CD4-positive, alpha-beta T cell treated with Interleukin-2 at 100 ng/mL for 4 hours (primary cell): ENCODE measurements at regions not wholly inside any gene's neighbourhood (a gene's known extent, or its start where the extent isn't known, plus 50 kb on each side); places are given as distances from the start of the nearest gene placed in this dataset.
"Not testable (repeated sequence)": the region's sequence is repeated elsewhere in the genome, so short reads cannot be mapped to it uniquely, and the experiment has no call there.

Source experiments
- DNase-seq: peaks from one replicate; pipeline ENCODE4 v3.0.0-alpha.2; 2020; ENCODE audit warnings: low spot score

- no peak for DNase-seq
Measured at GRCh38 chr3:103791786-103792515, 1357.1 kb downstream of the ZPLD1 start.

- no peak for DNase-seq
Measured at GRCh38 chr3:103794656-103795055, 1359.8 kb downstream of the ZPLD1 start.

- no peak for DNase-seq
Measured at GRCh38 chr3:103796068-103796467, 1361.3 kb downstream of the ZPLD1 start.

GRCh38 chr3:103803787-103804186, 1369.0 kb downstream of the ZPLD1 start:
- no peak for DNase-seq

GRCh38 chr3:103810167-103810566, 1375.4 kb downstream of the ZPLD1 start:
- no peak for DNase-seq

GRCh38 chr3:103813955-103814354, 1379.1 kb downstream of the ZPLD1 start:
- DNase-seq, result no peak

GRCh38 chr3:103818398-103818797, 1383.6 kb downstream of the ZPLD1 start:
- DNase-seq, result no peak

- no peak for DNase-seq
Measured at GRCh38 chr3:103818800-103819199, 1384.0 kb downstream of the ZPLD1 start.

GRCh38 chr3:103825586-103825985, 1390.8 kb downstream of the ZPLD1 start:
- DNase-seq, result no peak

GRCh38 chr3:103829723-103830326, 1395.0 kb downstream of the ZPLD1 start:
- DNase-seq, result no peak

- no peak for DNase-seq
Measured at GRCh38 chr3:103847081-103848062, 1412.6 kb downstream of the ZPLD1 start.

- DNase-seq, result no peak
Measured at GRCh38 chr3:103851793-103852192, 1417.0 kb downstream of the ZPLD1 start.

GRCh38 chr3:103862415-103862814, 1427.6 kb downstream of the ZPLD1 start:
- DNase-seq, result no peak

- no peak for DNase-seq
Measured at GRCh38 chr3:103863381-103863780, 1428.6 kb downstream of the ZPLD1 start.

- DNase-seq, result no peak
Measured at GRCh38 chr3:103866113-103866512, 1431.3 kb downstream of the ZPLD1 start.

GRCh38 chr3:103873021-103873420, 1438.2 kb downstream of the ZPLD1 start:
- no peak for DNase-seq

GRCh38 chr3:103873897-103874545, 1439.2 kb downstream of the ZPLD1 start:
- DNase-seq, result no peak

- not testable (repeated sequence) for DNase-seq
Measured at GRCh38 chr3:103881809-103882208, 1447.0 kb downstream of the ZPLD1 start.

- no peak for DNase-seq
Measured at GRCh38 chr3:103889675-103890074, 1454.9 kb downstream of the ZPLD1 start.

- DNase-seq, result no peak
Measured at GRCh38 chr3:103894162-103894822, 1459.5 kb downstream of the ZPLD1 start.

GRCh38 chr3:103899328-103899727, 1464.5 kb downstream of the ZPLD1 start:
- no peak for DNase-seq

GRCh38 chr3:103904991-103905390, 1461.7 kb upstream of the ALCAM start:
- DNase-seq, result no peak
